ENCODE measurements at regions not wholly inside any gene's neighbourhood (a gene's known extent, or its start where the extent isn't known, plus 50 kb on each side); places are given as distances from the start of the nearest gene placed in this dataset.

GRCh38 chr4:110953191-110953590, 330.3 kb upstream of the PITX2 start:
- Mint-ChIP-seq H3K4me1 (ENCODE audit: low read depth) (no peaks in the 10 kb centered on the region), H3K9me3 (no peaks in the 10 kb centered on the region), H3K27ac (no peak overlapping the region), H3K4me3 (no peak overlapping the region), H3K36me3 (ENCODE audit: low read depth) (no peaks in the 10 kb centered on the region), H3K27me3 (ENCODE audit: low read depth) (no peaks in the 10 kb centered on the region)
- DNase-seq (ENCODE audit: low spot score), result no peak

GRCh38 chr4:110953898-110954297, 331.0 kb upstream of the PITX2 start:
- Mint-ChIP-seq H3K9me3 (no peaks in the 10 kb centered on the region), H3K4me1 (ENCODE audit: low read depth) (no peaks in the 10 kb centered on the region), H3K36me3 (ENCODE audit: low read depth) (no peaks in the 10 kb centered on the region), H3K4me3 (no peak overlapping the region), H3K27ac (no peak overlapping the region), H3K27me3 (ENCODE audit: low read depth) (no peaks in the 10 kb centered on the region)
- no peak for DNase-seq (ENCODE audit: low spot score)

- DNase-seq (ENCODE audit: low spot score), result no peak
- no peaks in the 10 kb centered on the region for H3K9me3 Mint-ChIP-seq
- H3K27me3 Mint-ChIP-seq (ENCODE audit: low read depth), result no peaks in the 10 kb centered on the region
- H3K27ac Mint-ChIP-seq, result no peak overlapping the region
- no peaks in the 10 kb centered on the region for H3K4me1 Mint-ChIP-seq (ENCODE audit: low read depth)
- no peaks in the 10 kb centered on the region for H3K36me3 Mint-ChIP-seq (ENCODE audit: low read depth)
- no peak overlapping the region for H3K4me3 Mint-ChIP-seq
These were observed 332.9 kb upstream of the PITX2 start for GRCh38 chr4:110955748-110956147.

DNA sequence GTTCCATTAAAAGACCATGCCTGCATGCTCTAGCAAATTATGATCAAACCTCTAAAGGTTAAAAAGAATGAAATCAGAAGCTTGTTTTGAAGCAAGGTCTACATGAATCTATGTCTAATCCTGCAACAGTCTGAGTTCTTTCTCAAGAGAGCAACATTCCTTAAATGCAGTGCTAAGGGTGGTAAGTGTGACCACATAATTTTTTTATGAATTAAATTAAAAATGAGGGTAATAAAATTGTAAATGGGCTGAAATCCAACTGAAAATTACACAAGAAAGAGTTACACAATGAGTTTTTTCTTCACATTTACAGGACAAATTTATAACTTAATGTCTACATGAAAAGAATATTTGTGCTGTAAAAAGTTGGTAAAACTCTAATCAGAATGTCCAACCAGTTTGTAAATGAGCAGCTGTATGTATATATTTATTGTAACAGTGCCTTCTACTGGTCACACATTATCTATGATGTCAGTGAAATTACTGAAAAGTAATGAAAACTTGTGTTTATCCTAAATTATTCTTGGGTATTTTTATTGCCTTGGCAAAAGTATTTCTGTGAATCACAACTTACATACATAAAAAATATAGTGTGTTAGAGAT, 336.3 kb upstream of the PITX2 start:
- H3K36me3 Mint-ChIP-seq (ENCODE audit: low read depth), result no peaks in the 10 kb centered on the region
- DNase-seq (ENCODE audit: low spot score), result no peak
- no peak overlapping the region for H3K27ac Mint-ChIP-seq
- no peak overlapping the region for H3K4me3 Mint-ChIP-seq
- no peaks in the 10 kb centered on the region for H3K9me3 Mint-ChIP-seq
- H3K27me3 Mint-ChIP-seq (ENCODE audit: low read depth), result no peaks in the 10 kb centered on the region
- no peaks in the 10 kb centered on the region for H3K4me1 Mint-ChIP-seq (ENCODE audit: low read depth)

DNA sequence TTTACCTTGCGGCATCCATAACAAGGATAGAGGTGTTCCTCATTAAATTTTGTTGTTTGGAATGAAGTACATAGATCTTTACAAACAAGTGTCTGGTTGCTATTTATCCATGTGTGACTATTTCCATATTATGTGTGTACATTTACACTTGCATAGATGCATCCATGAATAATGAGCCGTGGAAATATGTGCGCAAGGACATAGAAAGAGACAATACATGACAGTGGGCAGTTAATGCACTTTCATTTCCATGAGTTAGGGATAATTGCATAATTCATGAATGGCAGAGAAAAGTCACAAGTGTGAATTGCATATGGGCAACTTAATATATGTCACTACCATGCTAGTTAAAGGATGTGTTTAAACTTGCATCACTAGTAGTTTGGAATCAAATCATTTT, 338.2 kb upstream of the PITX2 start:
- no peaks in the 10 kb centered on the region for H3K4me1 Mint-ChIP-seq (ENCODE audit: low read depth)
- no peak overlapping the region for H3K4me3 Mint-ChIP-seq
- no peak for DNase-seq (ENCODE audit: low spot score)
- no peaks in the 10 kb centered on the region for H3K27me3 Mint-ChIP-seq (ENCODE audit: low read depth)
- H3K36me3 Mint-ChIP-seq (ENCODE audit: low read depth), result no peaks in the 10 kb centered on the region
- no peaks in the 10 kb centered on the region for H3K9me3 Mint-ChIP-seq
- no peak overlapping the region for H3K27ac Mint-ChIP-seq

DNA sequence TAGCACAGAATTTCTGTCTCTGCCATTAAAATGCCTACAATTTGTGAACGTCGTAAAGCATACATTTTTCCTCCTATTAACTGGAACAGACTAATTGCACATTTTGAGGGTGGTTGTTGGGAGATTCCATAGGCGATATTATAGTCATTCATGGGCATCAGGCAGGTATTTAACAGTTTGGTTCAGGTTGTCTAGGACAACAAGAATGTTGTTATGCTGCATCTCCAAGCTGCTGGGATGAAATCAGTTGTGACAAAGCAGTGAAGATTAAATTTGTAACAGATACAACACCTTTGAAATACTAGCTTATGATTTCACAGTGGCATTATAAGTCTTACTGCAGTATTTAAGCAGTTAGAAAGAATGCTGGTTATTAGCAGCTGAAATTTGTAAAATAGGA, 339.7 kb upstream of the PITX2 start:
- H3K9me3 Mint-ChIP-seq, result no peaks in the 10 kb centered on the region

DNA sequence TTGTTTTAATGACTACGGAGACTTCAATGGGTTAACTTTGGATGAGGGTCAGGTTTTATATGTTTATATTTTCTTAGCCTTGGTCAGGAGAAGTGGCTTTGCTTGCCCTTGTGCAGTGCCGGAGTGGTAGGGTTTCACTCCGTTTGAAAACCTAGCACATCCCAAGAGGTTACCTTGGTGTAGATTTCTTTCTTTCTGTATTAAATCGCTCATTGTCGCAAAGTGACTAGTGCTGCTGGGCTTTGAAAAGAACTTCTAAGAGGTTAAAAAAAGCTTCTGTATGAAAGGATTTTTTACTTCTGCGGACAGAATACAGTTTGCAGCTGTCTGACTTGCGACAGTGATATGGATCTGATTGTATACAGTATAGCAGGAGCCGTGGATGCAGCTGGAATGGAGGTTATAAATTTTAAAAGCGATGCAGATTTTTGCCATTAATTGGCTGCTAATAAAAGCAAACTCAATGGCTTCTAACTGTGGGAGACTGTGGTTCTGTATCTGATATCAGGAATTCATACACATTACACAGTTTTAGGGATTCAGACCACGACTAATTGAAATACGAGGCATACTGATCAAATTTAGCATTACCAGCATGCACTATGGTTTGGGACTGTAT, 340.9 kb upstream of the PITX2 start:
- no peaks in the 10 kb centered on the region for H3K9me3 Mint-ChIP-seq
- DNase-seq (ENCODE audit: low spot score), result no peak
- H3K36me3 Mint-ChIP-seq (ENCODE audit: low read depth), result no peaks in the 10 kb centered on the region
- H3K27me3 Mint-ChIP-seq (ENCODE audit: low read depth), result no peaks in the 10 kb centered on the region
- H3K27ac Mint-ChIP-seq, result no peak overlapping the region
- no peak overlapping the region for H3K4me3 Mint-ChIP-seq
- no peaks in the 10 kb centered on the region for H3K4me1 Mint-ChIP-seq (ENCODE audit: low read depth)

More for the DNA sequence above, 339.7 kb upstream of the PITX2 start:
- Mint-ChIP-seq H3K27me3 (ENCODE audit: low read depth) (no peaks in the 10 kb centered on the region), H3K4me3 (no peak overlapping the region), H3K36me3 (ENCODE audit: low read depth) (no peaks in the 10 kb centered on the region), H3K4me1 (ENCODE audit: low read depth) (no peaks in the 10 kb centered on the region), H3K27ac (no peak overlapping the region)
- DNase-seq (ENCODE audit: low spot score), result no peak

GRCh38 chr4:110967936-110968335, 345.1 kb upstream of the PITX2 start:
- no peak overlapping the region for H3K4me3 Mint-ChIP-seq
- no peaks in the 10 kb centered on the region for H3K27me3 Mint-ChIP-seq (ENCODE audit: low read depth)
- H3K4me1 Mint-ChIP-seq (ENCODE audit: low read depth), result no peaks in the 10 kb centered on the region

GRCh38 chr4:110970642-110971041, 347.8 kb upstream of the PITX2 start:
- DNase-seq (ENCODE audit: low spot score), result no peak
- no peaks in the 10 kb centered on the region for H3K9me3 Mint-ChIP-seq
- no peak overlapping the region for H3K4me3 Mint-ChIP-seq
- H3K36me3 Mint-ChIP-seq (ENCODE audit: low read depth), result no peaks in the 10 kb centered on the region
- no peak overlapping the region for H3K27ac Mint-ChIP-seq
- no peaks in the 10 kb centered on the region for H3K4me1 Mint-ChIP-seq (ENCODE audit: low read depth)
- no peaks in the 10 kb centered on the region for H3K27me3 Mint-ChIP-seq (ENCODE audit: low read depth)

More at GRCh38 chr4:110967936-110968335, 345.1 kb upstream of the PITX2 start:
- H3K27ac Mint-ChIP-seq, result no peak overlapping the region
- no peak for DNase-seq (ENCODE audit: low spot score)
- H3K9me3 Mint-ChIP-seq, result no peaks in the 10 kb centered on the region
- H3K36me3 Mint-ChIP-seq (ENCODE audit: low read depth), result no peaks in the 10 kb centered on the region

GRCh38 chr4:110975338-110975737, 352.5 kb upstream of the PITX2 start:
- no peak for DNase-seq (ENCODE audit: low spot score)
- Mint-ChIP-seq H3K4me3 (no peak overlapping the region), H3K27me3 (ENCODE audit: low read depth) (no peaks in the 10 kb centered on the region), H3K4me1 (ENCODE audit: low read depth) (no peaks in the 10 kb centered on the region), H3K9me3 (no peaks in the 10 kb centered on the region), H3K36me3 (ENCODE audit: low read depth) (no peaks in the 10 kb centered on the region), H3K27ac (no peak overlapping the region)

- Mint-ChIP-seq H3K27ac (no peak overlapping the region), H3K4me1 (ENCODE audit: low read depth) (no peaks in the 10 kb centered on the region), H3K9me3 (no peaks in the 10 kb centered on the region), H3K4me3 (no peak overlapping the region), H3K36me3 (ENCODE audit: low read depth) (no peaks in the 10 kb centered on the region), H3K27me3 (ENCODE audit: low read depth) (no peaks in the 10 kb centered on the region)
- no peak for DNase-seq (ENCODE audit: low spot score)
These were observed 354.7 kb upstream of the PITX2 start for GRCh38 chr4:110977554-110977953.

- no peaks in the 10 kb centered on the region for H3K4me1 Mint-ChIP-seq (ENCODE audit: low read depth)
- H3K36me3 Mint-ChIP-seq (ENCODE audit: low read depth), result no peaks in the 10 kb centered on the region
- no peak for DNase-seq (ENCODE audit: low spot score)
- H3K9me3 Mint-ChIP-seq, result no peaks in the 10 kb centered on the region
- no peak overlapping the region for H3K4me3 Mint-ChIP-seq
- no peaks in the 10 kb centered on the region for H3K27me3 Mint-ChIP-seq (ENCODE audit: low read depth)
- H3K27ac Mint-ChIP-seq, result no peak overlapping the region
These were observed 355.9 kb upstream of the PITX2 start for GRCh38 chr4:110978761-110979160.

DNA sequence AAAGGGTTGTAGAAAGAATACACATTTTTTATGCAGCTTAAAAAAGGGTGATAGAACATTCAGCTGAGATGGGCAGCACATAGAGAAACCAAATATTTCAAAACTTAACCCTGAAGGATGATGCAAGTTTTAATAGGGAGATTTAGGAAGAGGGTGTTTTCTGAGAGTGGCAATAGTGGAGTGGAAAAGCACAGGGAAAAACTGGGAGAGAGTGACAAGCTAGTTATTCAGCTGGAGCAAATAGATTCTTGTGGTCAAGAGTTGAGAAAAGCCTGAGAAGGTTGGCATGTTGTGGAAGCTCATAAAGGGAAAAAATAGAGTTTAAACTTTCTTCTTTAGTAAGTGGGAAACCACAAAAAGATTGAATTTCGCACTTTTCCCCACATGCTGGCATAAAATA, 359.6 kb upstream of the PITX2 start:
- Mint-ChIP-seq H3K9me3 (no peaks in the 10 kb centered on the region), H3K27ac (no peak overlapping the region), H3K27me3 (ENCODE audit: low read depth) (no peaks in the 10 kb centered on the region), H3K4me1 (ENCODE audit: low read depth) (no peaks in the 10 kb centered on the region), H3K4me3 (no peak overlapping the region), H3K36me3 (ENCODE audit: low read depth) (no peaks in the 10 kb centered on the region)
- no peak for DNase-seq (ENCODE audit: low spot score)

GRCh38 chr4:110988722-110989121, 365.8 kb upstream of the PITX2 start:
- Mint-ChIP-seq H3K9me3 (no peaks in the 10 kb centered on the region), H3K4me3 (no peak overlapping the region), H3K36me3 (ENCODE audit: low read depth) (no peaks in the 10 kb centered on the region), H3K4me1 (ENCODE audit: low read depth) (no peaks in the 10 kb centered on the region), H3K27me3 (ENCODE audit: low read depth) (no peaks in the 10 kb centered on the region), H3K27ac (no peak overlapping the region)
- DNase-seq (ENCODE audit: low spot score), result no peak

DNA sequence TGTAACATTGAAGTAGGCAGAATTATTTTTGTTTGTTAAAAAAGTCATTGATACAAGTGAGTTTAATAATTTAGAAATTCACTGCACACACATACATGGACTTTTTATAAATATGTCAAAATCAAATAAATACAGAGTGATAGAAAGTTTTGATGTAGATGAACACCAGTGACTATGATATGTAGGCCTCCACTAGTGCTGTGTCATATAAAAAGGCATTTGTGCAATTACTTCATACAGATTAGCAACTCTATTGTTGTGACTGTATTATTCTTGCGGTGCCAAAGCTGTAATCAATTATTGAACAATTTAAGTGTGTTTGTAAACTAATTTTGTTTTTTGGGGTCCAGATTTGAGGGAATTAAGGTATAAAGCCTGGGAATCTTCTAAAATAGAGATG, 366.2 kb upstream of the PITX2 start:
- no peaks in the 10 kb centered on the region for H3K27me3 Mint-ChIP-seq (ENCODE audit: low read depth)
- no peaks in the 10 kb centered on the region for H3K4me1 Mint-ChIP-seq (ENCODE audit: low read depth)
- DNase-seq (ENCODE audit: low spot score), result no peak
- no peaks in the 10 kb centered on the region for H3K36me3 Mint-ChIP-seq (ENCODE audit: low read depth)
- H3K27ac Mint-ChIP-seq, result no peak overlapping the region
- H3K4me3 Mint-ChIP-seq, result no peak overlapping the region
- no peaks in the 10 kb centered on the region for H3K9me3 Mint-ChIP-seq

Data from T-helper 2 cell treated with Interferon-gamma antibody and Interleukin-4, amounts not matched to agents 5 μg/mL and 100 μg/mL, for 36 hours (primary cell).